ENCODE measurements at regions not wholly inside any gene's neighbourhood (a gene's known extent, or its start where the extent isn't known, plus 50 kb on each side); places are given as distances from the start of the nearest gene placed in this dataset.
A peak's percentile ranks its signal among the peaks of the same experiment; 100 is the strongest.
"Not testable (repeated sequence)": the region's sequence is repeated elsewhere in the genome, so short reads cannot be mapped to it uniquely, and the experiment has no call there.

- H3K36me3 ChIP-seq; H3K9me3 ChIP-seq; H3K27ac ChIP-seq; H3K4me3 ChIP-seq; H3K27me3 ChIP-seq; H3K4me1 ChIP-seq; DNase-seq; intact Hi-C loops (cut with DNase I): not testable (repeated sequence)
- peak in 3 of 4 donors; percentile 27 to 45 (median 39) for TF ChIP-seq CTCF (IDR thresholded peaks at IDR 0.05)
- peak; percentile 69 to 75 (median 70) for ATAC-seq
- WGBS (ENCODE audit: insufficient coverage, low coverage, low lambda C conversion rate, missing lambda C conversion rate): 11% methylated on average over 1 of the region's 1 CpG
These were observed 615.1 kb downstream of the SPATA31A6 start for GRCh38 chr9:42798571-42798970.

GRCh38 chr9:42802716-42803115 is 619.3 kb downstream of the SPATA31A6 start:
- H3K4me1 ChIP-seq; H3K9me3 ChIP-seq; intact Hi-C loops (cut with DNase I); DNase-seq; H3K27ac ChIP-seq; H3K36me3 ChIP-seq; H3K27me3 ChIP-seq; H3K4me3 ChIP-seq; ATAC-seq: not testable (repeated sequence)
- WGBS (ENCODE audit: insufficient coverage, low coverage, low lambda C conversion rate, missing lambda C conversion rate): 38% methylated on average over 4 of the region's 4 CpGs

- H3K9me3 ChIP-seq; H3K27ac ChIP-seq; H3K4me1 ChIP-seq; H3K36me3 ChIP-seq; intact Hi-C loops (cut with DNase I); DNase-seq; H3K4me3 ChIP-seq; H3K27me3 ChIP-seq: not testable (repeated sequence)
- WGBS (ENCODE audit: insufficient coverage, low coverage, low lambda C conversion rate, missing lambda C conversion rate): 60% methylated on average over 1 of the region's 25 CpGs
- peak in 2 of 4 donors; percentile 5 to 17 for TF ChIP-seq CTCF (IDR thresholded peaks at IDR 0.05)
- peak; percentile 50 to 81 (median 72) for ATAC-seq
These were observed 623.2 kb downstream of the SPATA31A6 start for GRCh38 chr9:42806674-42807073.

- DNase-seq; H3K9me3 ChIP-seq; H3K4me1 ChIP-seq; H3K36me3 ChIP-seq; H3K27me3 ChIP-seq; H3K4me3 ChIP-seq; ATAC-seq; intact Hi-C loops (cut with DNase I); H3K27ac ChIP-seq: not testable (repeated sequence)
- WGBS (ENCODE audit: insufficient coverage, low coverage, low lambda C conversion rate, missing lambda C conversion rate): no CpG with 5 or more reads among the region's 1 CpG
These were observed 638.0 kb downstream of the SPATA31A6 start for GRCh38 chr9:42821468-42821867.

GRCh38 chr9:42848156-42848555 is 664.7 kb downstream of the SPATA31A6 start:
- ATAC-seq: not testable (repeated sequence)
- WGBS (ENCODE audit: insufficient coverage, low coverage, low lambda C conversion rate, missing lambda C conversion rate): no CpG with 5 or more reads among the region's 3 CpGs

GRCh38 chr9:42850896-42851693 is 667.6 kb downstream of the SPATA31A6 start:
- H3K27me3 ChIP-seq; H3K36me3 ChIP-seq; intact Hi-C loops (cut with DNase I); H3K9me3 ChIP-seq; H3K4me1 ChIP-seq; ATAC-seq; H3K27ac ChIP-seq: not testable (repeated sequence)
- 60% methylated on average over 2 of the region's 48 CpGs for WGBS (ENCODE audit: insufficient coverage, low coverage, low lambda C conversion rate, missing lambda C conversion rate)
- peak; percentile 16 to 56 (median 51) for DNase-seq
- peak overlapping the region in 1 of 3 donors; percentile 58 for H3K4me3 ChIP-seq

More at GRCh38 chr9:42848156-42848555, 664.7 kb downstream of the SPATA31A6 start:
- H3K27me3 ChIP-seq; DNase-seq; H3K9me3 ChIP-seq; intact Hi-C loops (cut with DNase I); H3K4me3 ChIP-seq; H3K27ac ChIP-seq; H3K4me1 ChIP-seq; H3K36me3 ChIP-seq: not testable (repeated sequence)

- H3K27ac ChIP-seq; intact Hi-C loops (cut with DNase I); H3K27me3 ChIP-seq; H3K36me3 ChIP-seq; ATAC-seq; H3K4me1 ChIP-seq; H3K9me3 ChIP-seq: not testable (repeated sequence)
- WGBS (ENCODE audit: insufficient coverage, low coverage, low lambda C conversion rate, missing lambda C conversion rate): 20% methylated on average over 2 of the region's 23 CpGs
- peak overlapping the region; percentile 18 to 58 (median 28) for H3K4me3 ChIP-seq
- DNase-seq: peak in 1 of 3 donors; percentile 17
These were observed 668.2 kb downstream of the SPATA31A6 start for GRCh38 chr9:42851701-42852100.

Measured in right lobe of liver (tissue), 6 donors.